ENCODE measurements at regions not wholly inside any gene's neighbourhood (a gene's known extent, or its start where the extent isn't known, plus 50 kb on each side); places are given as distances from the start of the nearest gene placed in this dataset.

DNA sequence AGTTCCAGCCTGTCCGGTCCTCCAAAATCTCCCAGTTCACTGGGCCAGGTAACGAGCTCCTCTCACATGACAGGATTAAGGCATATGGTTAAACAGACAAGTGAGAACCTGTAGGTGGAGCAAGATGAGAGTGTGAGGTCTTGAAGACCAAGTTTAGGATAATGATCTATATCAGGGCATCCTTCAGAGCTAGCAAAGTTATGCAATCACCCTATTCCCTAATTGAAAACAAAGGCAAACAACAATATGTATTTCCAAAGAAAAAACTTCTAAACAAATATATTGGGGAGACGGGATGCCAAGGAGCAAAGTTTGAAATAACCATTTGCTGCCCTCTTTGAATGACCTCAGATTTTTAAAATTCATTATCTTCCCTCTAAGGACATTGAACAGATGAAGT, 571.2 kb downstream of the BCL11B start:
- no peak for DNase-seq (ENCODE audit: low read depth, low spot score)
- dilution Hi-C loops (cut with MboI; ENCODE audit: extremely low pct_ligation_motif_present, low sequenced_read_pairs), result no loop called here

More for the DNA sequence above, 571.2 kb downstream of the BCL11B start:
- H2AFZ ChIP-seq (ENCODE audit: low read depth, low read length), result no peak overlapping the region
- POLR2A ChIA-PET, result no interaction called here
- no peak overlapping the region for H3K4me3 ChIP-seq (replicated peaks in 1 of 3; ENCODE audit: insufficient read depth in 1 of 3, low read depth in 1 of 3, low read length in 3 of 3)
- peaks cover 10% of the 10 kb centered on the region for H3K9me3 ChIP-seq (replicated peaks; ENCODE audit: control insufficient read depth, insufficient read depth, low read length)
- CTCF ChIA-PET, result no interaction called here
- no peak for TF ChIP-seq POLR2AphosphoS5 (IDR thresholded peaks at IDR 0.05; ENCODE audit: insufficient read depth, low read depth, low read length)
- TF ChIP-seq GATA2 (IDR thresholded peaks at IDR 0.05; ENCODE audit: insufficient read depth, insufficient read length, low read depth, low read length), result no peak
- TF ChIP-seq, protein P1, sequence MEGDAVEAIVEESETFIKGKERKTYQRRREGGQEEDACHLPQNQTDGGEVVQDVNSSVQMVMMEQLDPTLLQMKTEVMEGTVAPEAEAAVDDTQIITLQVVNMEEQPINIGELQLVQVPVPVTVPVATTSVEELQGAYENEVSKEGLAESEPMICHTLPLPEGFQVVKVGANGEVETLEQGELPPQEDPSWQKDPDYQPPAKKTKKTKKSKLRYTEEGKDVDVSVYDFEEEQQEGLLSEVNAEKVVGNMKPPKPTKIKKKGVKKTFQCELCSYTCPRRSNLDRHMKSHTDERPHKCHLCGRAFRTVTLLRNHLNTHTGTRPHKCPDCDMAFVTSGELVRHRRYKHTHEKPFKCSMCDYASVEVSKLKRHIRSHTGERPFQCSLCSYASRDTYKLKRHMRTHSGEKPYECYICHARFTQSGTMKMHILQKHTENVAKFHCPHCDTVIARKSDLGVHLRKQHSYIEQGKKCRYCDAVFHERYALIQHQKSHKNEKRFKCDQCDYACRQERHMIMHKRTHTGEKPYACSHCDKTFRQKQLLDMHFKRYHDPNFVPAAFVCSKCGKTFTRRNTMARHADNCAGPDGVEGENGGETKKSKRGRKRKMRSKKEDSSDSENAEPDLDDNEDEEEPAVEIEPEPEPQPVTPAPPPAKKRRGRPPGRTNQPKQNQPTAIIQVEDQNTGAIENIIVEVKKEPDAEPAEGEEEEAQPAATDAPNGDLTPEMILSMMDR (IDR thresholded peaks at IDR 0.05; ENCODE audit: extremely low read depth in 1 of 2, insufficient read depth in 1 of 2, low read depth in 1 of 2, low read length in 2 of 2), result no peak
- no peak for TF ChIP-seq POLR2A (IDR thresholded peaks at IDR 0.05; ENCODE audit: low read depth, low read length)
- no peak for TF ChIP-seq EZH2 (IDR thresholded peaks at IDR 0.05; ENCODE audit: borderline replicate concordance, low read depth, low read length, severe bottlenecking)
- TF ChIP-seq FOS (IDR thresholded peaks at IDR 0.05; ENCODE audit: borderline replicate concordance, insufficient read depth, low read length), result no peak
- TF ChIP-seq JUN (IDR thresholded peaks at IDR 0.05; ENCODE audit: borderline replicate concordance, insufficient read depth, insufficient read length, low read depth), result no peak
- no peak for TF ChIP-seq MYC (IDR thresholded peaks at IDR 0.05; ENCODE audit: low read depth, low read length)
- TF ChIP-seq, protein P2, sequence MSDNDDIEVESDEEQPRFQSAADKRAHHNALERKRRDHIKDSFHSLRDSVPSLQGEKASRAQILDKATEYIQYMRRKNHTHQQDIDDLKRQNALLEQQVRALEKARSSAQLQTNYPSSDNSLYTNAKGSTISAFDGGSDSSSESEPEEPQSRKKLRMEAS (IDR thresholded peaks at IDR 0.05; ENCODE audit: insufficient read depth, insufficient read length), result no peak
- H3K4me1 ChIP-seq (ENCODE audit: control insufficient read depth, extremely low read depth, insufficient read depth, low read length), result no peaks in the 10 kb centered on the region
- no peaks in the 10 kb centered on the region for H4K20me1 ChIP-seq (replicated peaks; ENCODE audit: control insufficient read depth, extremely low read depth, insufficient read depth, low read length)
- no peak overlapping the region for H3K9ac ChIP-seq (replicated peaks; ENCODE audit: extremely low read depth, insufficient read depth, low read length)
- intact Hi-C loops (cut with micrococcal nuclease), result no loop called here
- H3K4me2 ChIP-seq (ENCODE audit: insufficient read depth, low read length), result no peak overlapping the region
- H3K27ac ChIP-seq (ENCODE audit: insufficient read depth, low read depth, low read length), result no peak overlapping the region
- no TSS peak for BruUV-seq (replicated peaks)
- H3K79me2 ChIP-seq (ENCODE audit: control insufficient read depth, insufficient read depth, low read length), result no peaks in the 10 kb centered on the region
- no peaks in the 10 kb centered on the region for H3K9me1 ChIP-seq (replicated peaks; ENCODE audit: control insufficient read depth, extremely low read depth, insufficient read depth, low read length)
- no peak for FAIRE-seq
- no peaks in the 10 kb centered on the region for H3K36me3 ChIP-seq (ENCODE audit: control insufficient read depth in 2 of 2, extremely low read depth in 1 of 2, insufficient read depth in 2 of 2, low read length in 2 of 2)
- no peaks in the 10 kb centered on the region for H3K27me3 ChIP-seq (ENCODE audit: control insufficient read depth in 2 of 2, insufficient read depth in 2 of 2, low read length in 2 of 2)
